Nephron (organoid): ENCODE measurements at regions not wholly inside any gene's neighbourhood (a gene's known extent, or its start where the extent isn't known, plus 50 kb on each side); places are given as distances from the start of the nearest gene placed in this dataset.

Source experiments
- H3K27ac Mint-ChIP-seq, 3 experiments: 2 replicates each; pipeline ENCODE4 v1.8.0; 2020; ENCODE audit warnings: mixed read lengths in 3 of 3, mild to moderate bottlenecking in 2 of 3, moderate library complexity in 1 of 3
- H3K27me3 Mint-ChIP-seq: 2 replicates; pipeline ENCODE4 v1.8.0; 2021; ENCODE audit warnings: low read depth, mild to moderate bottlenecking, moderate library complexity, mixed read lengths
- H3K36me3 Mint-ChIP-seq: 2 replicates; pipeline ENCODE4 v1.8.0; 2020; ENCODE audit warnings: low read depth, mixed read lengths
- H3K4me1 Mint-ChIP-seq: 2 replicates; pipeline ENCODE4 v1.8.0; 2020; ENCODE audit warnings: mixed read lengths
- H3K4me3 Mint-ChIP-seq, 3 experiments: 2 replicates each; pipeline ENCODE4 v1.8.0; 2020; ENCODE audit warnings: mild to moderate bottlenecking in 3 of 3, mixed read lengths in 3 of 3, moderate library complexity in 2 of 3
- H3K9me3 Mint-ChIP-seq: 2 replicates; pipeline ENCODE4 v1.8.0; 2020; ENCODE audit warnings: mixed read lengths
- TF ChIP-seq, protein P1 (sequence below), 3 experiments: fragments of 200-600 bp; sonication (generic); IDR thresholded peaks; one replicate each; pipeline ENCODE4 v1.5.0; 2021; ENCODE audit warnings: antibody characterized with exemption in 3 of 3; ENCODE audit not compliant: unreplicated experiment in 3 of 3

DNA sequence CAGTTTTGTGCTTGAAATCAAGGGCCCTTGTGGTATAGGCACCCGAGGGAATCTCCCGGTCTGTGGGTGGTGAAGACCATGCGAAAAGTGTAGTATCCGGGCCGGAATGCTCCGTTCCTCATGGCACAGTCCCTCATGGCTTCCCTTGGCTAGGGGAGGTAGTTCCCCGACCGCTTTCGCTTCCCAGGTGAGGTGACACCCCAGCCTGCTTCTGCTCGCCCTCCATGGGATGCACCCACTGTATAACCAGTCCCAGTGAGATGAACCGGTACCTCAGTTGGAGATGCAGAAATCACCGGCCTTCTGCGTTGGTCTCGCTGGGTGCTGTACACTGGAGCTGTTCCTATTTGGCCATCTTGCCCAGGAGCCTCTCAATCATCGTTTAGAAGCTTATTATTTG lies 195.7 kb upstream of the POT1 start:
- peaks cover 6% of the 10 kb centered on the region for H3K9me3 Mint-ChIP-seq
- no peaks in the 10 kb centered on the region for H3K27me3 Mint-ChIP-seq
- H3K27ac Mint-ChIP-seq = peak overlapping the region in 1 of 3 experiments; percentile 76
- TF ChIP-seq, protein P1, sequence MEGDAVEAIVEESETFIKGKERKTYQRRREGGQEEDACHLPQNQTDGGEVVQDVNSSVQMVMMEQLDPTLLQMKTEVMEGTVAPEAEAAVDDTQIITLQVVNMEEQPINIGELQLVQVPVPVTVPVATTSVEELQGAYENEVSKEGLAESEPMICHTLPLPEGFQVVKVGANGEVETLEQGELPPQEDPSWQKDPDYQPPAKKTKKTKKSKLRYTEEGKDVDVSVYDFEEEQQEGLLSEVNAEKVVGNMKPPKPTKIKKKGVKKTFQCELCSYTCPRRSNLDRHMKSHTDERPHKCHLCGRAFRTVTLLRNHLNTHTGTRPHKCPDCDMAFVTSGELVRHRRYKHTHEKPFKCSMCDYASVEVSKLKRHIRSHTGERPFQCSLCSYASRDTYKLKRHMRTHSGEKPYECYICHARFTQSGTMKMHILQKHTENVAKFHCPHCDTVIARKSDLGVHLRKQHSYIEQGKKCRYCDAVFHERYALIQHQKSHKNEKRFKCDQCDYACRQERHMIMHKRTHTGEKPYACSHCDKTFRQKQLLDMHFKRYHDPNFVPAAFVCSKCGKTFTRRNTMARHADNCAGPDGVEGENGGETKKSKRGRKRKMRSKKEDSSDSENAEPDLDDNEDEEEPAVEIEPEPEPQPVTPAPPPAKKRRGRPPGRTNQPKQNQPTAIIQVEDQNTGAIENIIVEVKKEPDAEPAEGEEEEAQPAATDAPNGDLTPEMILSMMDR (IDR thresholded peaks at IDR 0.05; ENCODE audit: unreplicated experiment in 3 of 3) = no peak
- no peak overlapping the region for H3K4me3 Mint-ChIP-seq
- peaks cover 40% of the 10 kb centered on the region for H3K4me1 Mint-ChIP-seq
- no peaks in the 10 kb centered on the region for H3K36me3 Mint-ChIP-seq

DNA sequence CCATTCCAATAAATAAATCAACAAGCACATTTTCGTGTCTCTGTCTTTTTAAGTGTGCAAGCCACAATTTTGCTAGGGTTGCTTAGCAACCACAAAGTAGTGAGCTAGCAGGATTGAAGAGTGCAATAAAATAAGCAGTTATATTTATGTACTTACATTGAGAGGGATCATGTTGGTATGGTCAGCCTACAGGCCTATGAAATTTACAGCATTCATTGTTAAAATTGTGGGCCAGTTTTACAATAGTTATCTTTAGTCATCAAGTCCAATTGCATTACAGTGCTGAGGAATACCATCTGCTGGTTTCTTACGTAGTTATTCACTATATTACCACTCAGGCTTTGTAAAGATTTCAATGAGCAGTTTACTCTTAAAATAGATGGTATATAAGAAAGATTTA lies 192.5 kb upstream of the POT1 start:
- H3K9me3 Mint-ChIP-seq = peaks cover 6% of the 10 kb centered on the region

DNA sequence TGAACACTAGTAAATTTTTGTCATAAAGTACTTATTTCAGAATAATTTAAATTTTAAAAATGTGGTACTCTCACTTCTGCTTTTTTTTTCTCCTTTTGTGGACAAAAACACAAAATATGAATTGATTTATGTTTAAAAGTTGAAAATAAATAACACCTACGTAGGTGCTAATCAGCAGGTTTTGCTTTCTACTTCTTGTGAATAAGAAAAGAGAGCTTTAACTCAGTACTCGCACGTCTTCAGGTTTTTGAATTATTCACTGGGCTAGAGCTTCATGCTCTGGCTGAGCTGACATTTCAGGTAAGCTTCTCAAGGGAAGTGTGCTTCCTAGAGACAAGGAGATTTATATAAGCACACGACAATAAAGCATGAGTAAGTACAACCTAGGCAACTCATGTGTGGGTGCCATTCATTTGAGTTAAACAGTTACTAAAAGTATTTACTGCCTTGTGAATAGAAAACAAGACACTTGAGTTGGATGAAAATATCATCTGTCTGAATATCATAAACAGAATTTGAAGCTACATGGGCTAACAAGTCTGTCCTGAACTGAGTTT lies 190.0 kb upstream of the POT1 start:
- no peaks in the 10 kb centered on the region for H3K36me3 Mint-ChIP-seq
- peaks cover 5% of the 10 kb centered on the region for H3K9me3 Mint-ChIP-seq
- H3K4me1 Mint-ChIP-seq = peaks cover 9% of the 10 kb centered on the region
- H3K27me3 Mint-ChIP-seq = no peaks in the 10 kb centered on the region
- no peak overlapping the region for H3K4me3 Mint-ChIP-seq
- peak overlapping the region in 1 of 3 experiments; percentile 44 for H3K27ac Mint-ChIP-seq
- TF ChIP-seq, protein P1 (IDR thresholded peaks at IDR 0.05; ENCODE audit: unreplicated experiment in 3 of 3) = no peak

More for the DNA sequence above, 192.5 kb upstream of the POT1 start:
- peak overlapping the region; percentile 10 to 86 (median 19) for H3K27ac Mint-ChIP-seq
- peaks cover 27% of the 10 kb centered on the region for H3K4me1 Mint-ChIP-seq
- no peak overlapping the region for H3K4me3 Mint-ChIP-seq
- TF ChIP-seq, protein P1 (IDR thresholded peaks at IDR 0.05; ENCODE audit: unreplicated experiment in 3 of 3) = no peak
- no peaks in the 10 kb centered on the region for H3K27me3 Mint-ChIP-seq
- H3K36me3 Mint-ChIP-seq = no peaks in the 10 kb centered on the region

DNA sequence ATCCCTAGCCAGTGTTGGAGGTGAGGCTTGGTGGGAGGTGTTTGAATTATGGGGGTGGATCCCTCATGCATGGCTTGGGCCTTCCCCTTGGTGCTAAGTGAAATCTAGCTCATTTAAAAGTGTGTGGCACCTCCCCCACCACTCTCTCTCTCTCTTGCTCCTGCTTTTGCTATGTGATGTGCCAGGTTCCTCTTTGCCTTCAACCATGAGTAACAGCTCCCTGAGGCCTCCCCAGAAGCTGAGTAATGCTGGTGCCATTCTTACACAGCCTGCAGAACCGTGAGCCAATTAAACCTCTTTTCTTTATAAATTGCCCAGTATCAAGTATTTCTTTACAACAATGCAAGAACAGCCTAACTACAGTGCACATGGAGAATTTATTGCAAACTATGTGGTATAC lies 188.8 kb upstream of the POT1 start:
- Mint-ChIP-seq H3K36me3 (no peaks in the 10 kb centered on the region), H3K4me3 (no peak overlapping the region), H3K27me3 (no peaks in the 10 kb centered on the region), H3K4me1 (peaks cover 9% of the 10 kb centered on the region), H3K9me3 (no peaks in the 10 kb centered on the region), H3K27ac (no peak overlapping the region)
- TF ChIP-seq, protein P1 (IDR thresholded peaks at IDR 0.05; ENCODE audit: unreplicated experiment in 3 of 3) = no peak

DNA sequence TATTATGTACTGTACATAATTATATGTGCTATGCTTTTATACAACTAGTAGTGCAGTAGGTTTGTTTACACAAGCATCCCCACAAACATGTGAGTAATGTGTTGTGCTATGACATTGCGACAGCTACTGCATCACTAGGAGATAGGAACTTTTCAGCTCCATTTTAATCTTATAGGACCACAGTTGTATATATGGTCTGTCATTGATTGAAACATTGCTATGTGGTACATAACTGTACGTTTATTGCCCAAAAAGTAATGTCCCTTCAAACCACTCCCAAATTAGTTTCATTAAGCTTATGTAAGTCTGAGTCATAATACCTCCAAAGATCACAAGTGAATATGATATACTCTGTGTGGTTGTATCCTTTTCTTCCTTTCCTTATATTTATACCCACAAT lies 183.2 kb upstream of the POT1 start:
- H3K27ac Mint-ChIP-seq = no peak overlapping the region
- H3K9me3 Mint-ChIP-seq = peaks cover 16% of the 10 kb centered on the region
- H3K27me3 Mint-ChIP-seq = no peaks in the 10 kb centered on the region
- H3K4me3 Mint-ChIP-seq = no peak overlapping the region
- TF ChIP-seq, protein P1 (IDR thresholded peaks at IDR 0.05; ENCODE audit: unreplicated experiment in 3 of 3) = no peak
- H3K4me1 Mint-ChIP-seq = no peaks in the 10 kb centered on the region
- no peaks in the 10 kb centered on the region for H3K36me3 Mint-ChIP-seq

DNA sequence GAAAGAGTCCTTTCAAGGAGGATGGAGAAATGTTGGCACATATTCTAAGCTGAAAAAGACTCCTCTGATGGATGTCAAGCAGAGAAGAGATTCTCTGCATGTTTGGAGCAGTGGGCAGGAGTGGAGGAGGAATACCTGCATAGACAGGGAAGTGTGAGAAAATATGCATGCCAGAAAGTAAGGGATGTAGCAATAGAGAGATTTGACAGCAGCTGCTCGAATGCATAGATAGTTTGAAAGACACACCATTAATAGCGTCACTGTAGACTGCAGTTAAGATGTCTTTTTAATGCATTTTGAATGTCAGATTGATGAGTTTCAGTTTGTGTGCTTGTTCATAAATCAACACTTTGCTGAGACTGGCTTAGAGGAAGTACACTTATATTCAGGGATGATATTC lies 169.9 kb upstream of the POT1 start:
- no peak overlapping the region for H3K4me3 Mint-ChIP-seq
- H3K36me3 Mint-ChIP-seq = no peaks in the 10 kb centered on the region
- no peaks in the 10 kb centered on the region for H3K4me1 Mint-ChIP-seq
- TF ChIP-seq, protein P1 (IDR thresholded peaks at IDR 0.05; ENCODE audit: unreplicated experiment in 3 of 3) = no peak
- H3K9me3 Mint-ChIP-seq = no peaks in the 10 kb centered on the region
- no peak overlapping the region for H3K27ac Mint-ChIP-seq
- no peaks in the 10 kb centered on the region for H3K27me3 Mint-ChIP-seq
